ENCODE measurements at regions not wholly inside any gene's neighbourhood (a gene's known extent, or its start where the extent isn't known, plus 50 kb on each side); places are given as distances from the start of the nearest gene placed in this dataset.

- Histone ChIP-seq H3K4me3 (ENCODE audit: low read length) (no peak overlapping the region), H3K27me3 (ENCODE audit: insufficient read depth, low read length) (no peaks in the 10 kb centered on the region), H3K4me1 (ENCODE audit: insufficient read depth, low read length) (no peaks in the 10 kb centered on the region), H3K9me3 (ENCODE audit: low read depth, low read length) (no peaks in the 10 kb centered on the region)
Observed at GRCh38 chr15:25179673-25180511, 225.1 kb downstream of the SNRPN start.

- H3K9me3 ChIP-seq (ENCODE audit: low read depth, low read length), result no peaks in the 10 kb centered on the region
Observed at GRCh38 chr15:25180606-25181292, 226.0 kb downstream of the SNRPN start.

DNA sequence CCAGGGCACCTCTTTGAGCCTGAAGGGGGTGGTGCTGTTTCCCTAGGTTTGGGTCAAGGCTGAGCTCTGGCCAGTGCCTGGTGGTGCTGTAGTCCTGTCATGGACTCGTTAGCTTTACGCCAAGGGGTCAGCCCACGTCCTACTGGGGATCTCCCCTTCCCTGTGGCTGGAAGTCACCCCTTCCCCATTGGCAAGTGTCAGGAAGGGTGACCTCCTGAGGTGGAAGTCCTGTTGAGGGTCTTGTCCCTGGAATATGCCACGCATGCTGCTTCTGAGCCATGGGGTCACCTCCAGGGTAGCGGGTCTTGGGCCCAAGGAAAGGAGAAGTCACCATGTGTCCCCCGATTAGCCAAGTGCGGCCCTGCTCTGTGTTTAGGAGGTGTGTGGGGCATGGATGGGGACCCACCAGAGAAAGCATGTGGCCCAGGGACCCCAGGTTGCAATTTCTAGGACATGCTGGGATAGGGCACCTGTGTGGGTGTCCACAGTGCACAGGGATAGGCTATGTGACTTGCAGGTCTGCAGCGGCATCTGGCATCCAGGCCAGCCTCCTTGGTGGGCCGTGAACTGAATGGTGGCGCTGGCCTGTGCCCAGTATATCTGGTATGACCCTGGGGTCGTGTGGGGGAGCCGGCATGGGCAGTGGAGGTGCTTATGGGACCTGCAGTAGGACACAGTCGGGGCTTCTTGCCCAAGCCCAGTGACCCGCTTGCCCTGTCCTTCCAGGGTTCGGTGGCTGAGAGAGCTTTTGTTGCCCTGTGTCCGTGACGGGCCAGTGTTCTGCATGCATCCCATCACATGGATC lies 226.7 kb downstream of the SNRPN start:
- H3K4me1 ChIP-seq (ENCODE audit: insufficient read depth, low read length), result no peaks in the 10 kb centered on the region
- no peak overlapping the region for H3K4me3 ChIP-seq (ENCODE audit: low read length)
- no peaks in the 10 kb centered on the region for H3K27me3 ChIP-seq (ENCODE audit: insufficient read depth, low read length)
- H3K9me3 ChIP-seq (ENCODE audit: low read depth, low read length), result no peaks in the 10 kb centered on the region

More at GRCh38 chr15:25180606-25181292, 226.0 kb downstream of the SNRPN start:
- Histone ChIP-seq H3K4me3 (ENCODE audit: low read length) (no peak overlapping the region), H3K27me3 (ENCODE audit: insufficient read depth, low read length) (no peaks in the 10 kb centered on the region), H3K4me1 (ENCODE audit: insufficient read depth, low read length) (no peaks in the 10 kb centered on the region)

GRCh38 chr15:25182098-25182478 lies 227.3 kb downstream of the SNRPN start:
- Histone ChIP-seq H3K27me3 (ENCODE audit: insufficient read depth, low read length) (no peaks in the 10 kb centered on the region), H3K9me3 (ENCODE audit: low read depth, low read length) (no peaks in the 10 kb centered on the region), H3K4me1 (ENCODE audit: insufficient read depth, low read length) (no peaks in the 10 kb centered on the region), H3K4me3 (ENCODE audit: low read length) (no peak overlapping the region)

- H3K9me3 ChIP-seq (ENCODE audit: low read depth, low read length), result no peaks in the 10 kb centered on the region
- no peaks in the 10 kb centered on the region for H3K27me3 ChIP-seq (ENCODE audit: insufficient read depth, low read length)
- no peak overlapping the region for H3K4me3 ChIP-seq (ENCODE audit: low read length)
- no peaks in the 10 kb centered on the region for H3K4me1 ChIP-seq (ENCODE audit: insufficient read depth, low read length)
Observed at GRCh38 chr15:25182736-25183445, 228.1 kb downstream of the SNRPN start.

- Histone ChIP-seq H3K4me1 (ENCODE audit: insufficient read depth, low read length) (no peaks in the 10 kb centered on the region), H3K9me3 (ENCODE audit: low read depth, low read length) (no peaks in the 10 kb centered on the region), H3K27me3 (ENCODE audit: insufficient read depth, low read length) (no peaks in the 10 kb centered on the region), H3K4me3 (ENCODE audit: low read length) (no peak overlapping the region)
Observed at GRCh38 chr15:25183581-25184251, 228.9 kb downstream of the SNRPN start.

DNA sequence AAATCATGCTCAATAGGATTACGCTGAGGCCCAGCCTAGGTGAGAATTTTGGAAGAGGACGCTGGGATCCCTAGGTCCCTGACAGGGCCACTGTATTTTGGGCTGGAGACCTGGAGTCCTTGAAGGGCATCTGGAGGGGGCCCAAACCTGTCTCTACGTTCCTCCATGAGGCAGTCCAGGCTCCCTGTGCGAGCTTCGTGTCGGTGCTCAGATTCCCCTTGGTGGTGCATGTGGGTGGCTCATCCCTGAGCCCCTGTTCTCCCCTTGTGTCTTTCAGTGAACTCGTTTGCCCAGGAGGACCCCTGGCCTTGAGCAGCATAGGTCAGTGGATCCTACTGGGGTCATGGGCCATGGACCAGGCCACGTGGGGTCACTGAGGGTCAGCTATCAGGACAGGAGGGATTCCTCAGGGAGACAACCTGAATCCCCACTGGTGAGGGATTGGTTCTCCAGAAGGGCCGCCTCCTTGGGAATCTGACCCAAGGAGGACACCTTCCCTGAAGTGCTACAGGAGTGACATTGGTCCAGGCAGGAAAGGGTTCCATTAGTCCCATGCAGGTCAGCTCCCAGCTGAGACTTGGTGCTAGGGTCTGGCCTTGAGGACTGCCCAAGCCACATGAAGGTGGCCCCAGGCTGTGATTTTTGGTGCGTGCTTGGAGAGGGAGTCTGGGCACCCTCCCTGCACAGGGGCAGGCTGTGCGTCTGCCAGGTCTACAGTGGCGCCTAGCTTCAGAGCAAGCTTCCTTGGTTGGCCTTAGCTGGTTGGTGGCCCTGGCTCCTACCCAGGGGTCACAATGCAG lies 229.8 kb downstream of the SNRPN start:
- Histone ChIP-seq H3K4me1 (ENCODE audit: insufficient read depth, low read length) (no peaks in the 10 kb centered on the region), H3K9me3 (ENCODE audit: low read depth, low read length) (no peaks in the 10 kb centered on the region), H3K4me3 (ENCODE audit: low read length) (no peak overlapping the region), H3K27me3 (ENCODE audit: insufficient read depth, low read length) (no peaks in the 10 kb centered on the region)

- H3K4me1 ChIP-seq (ENCODE audit: insufficient read depth, low read length), result no peaks in the 10 kb centered on the region
- H3K9me3 ChIP-seq (ENCODE audit: low read depth, low read length), result no peaks in the 10 kb centered on the region
- no peaks in the 10 kb centered on the region for H3K27me3 ChIP-seq (ENCODE audit: insufficient read depth, low read length)
- H3K4me3 ChIP-seq (ENCODE audit: low read length), result no peak overlapping the region
Observed at GRCh38 chr15:25185156-25185710, 230.4 kb downstream of the SNRPN start.

- no peak overlapping the region for H3K4me3 ChIP-seq (ENCODE audit: low read length)
- no peaks in the 10 kb centered on the region for H3K9me3 ChIP-seq (ENCODE audit: low read depth, low read length)
- no peaks in the 10 kb centered on the region for H3K4me1 ChIP-seq (ENCODE audit: insufficient read depth, low read length)
- H3K27me3 ChIP-seq (ENCODE audit: insufficient read depth, low read length), result no peaks in the 10 kb centered on the region
Observed at GRCh38 chr15:25185791-25186190, 231.0 kb downstream of the SNRPN start.

- no peak overlapping the region for H3K4me3 ChIP-seq (ENCODE audit: low read length)
- no peaks in the 10 kb centered on the region for H3K27me3 ChIP-seq (ENCODE audit: insufficient read depth, low read length)
- no peaks in the 10 kb centered on the region for H3K4me1 ChIP-seq (ENCODE audit: insufficient read depth, low read length)
- H3K9me3 ChIP-seq (ENCODE audit: low read depth, low read length), result no peaks in the 10 kb centered on the region
Observed at GRCh38 chr15:25186411-25186810, 231.6 kb downstream of the SNRPN start.

DNA sequence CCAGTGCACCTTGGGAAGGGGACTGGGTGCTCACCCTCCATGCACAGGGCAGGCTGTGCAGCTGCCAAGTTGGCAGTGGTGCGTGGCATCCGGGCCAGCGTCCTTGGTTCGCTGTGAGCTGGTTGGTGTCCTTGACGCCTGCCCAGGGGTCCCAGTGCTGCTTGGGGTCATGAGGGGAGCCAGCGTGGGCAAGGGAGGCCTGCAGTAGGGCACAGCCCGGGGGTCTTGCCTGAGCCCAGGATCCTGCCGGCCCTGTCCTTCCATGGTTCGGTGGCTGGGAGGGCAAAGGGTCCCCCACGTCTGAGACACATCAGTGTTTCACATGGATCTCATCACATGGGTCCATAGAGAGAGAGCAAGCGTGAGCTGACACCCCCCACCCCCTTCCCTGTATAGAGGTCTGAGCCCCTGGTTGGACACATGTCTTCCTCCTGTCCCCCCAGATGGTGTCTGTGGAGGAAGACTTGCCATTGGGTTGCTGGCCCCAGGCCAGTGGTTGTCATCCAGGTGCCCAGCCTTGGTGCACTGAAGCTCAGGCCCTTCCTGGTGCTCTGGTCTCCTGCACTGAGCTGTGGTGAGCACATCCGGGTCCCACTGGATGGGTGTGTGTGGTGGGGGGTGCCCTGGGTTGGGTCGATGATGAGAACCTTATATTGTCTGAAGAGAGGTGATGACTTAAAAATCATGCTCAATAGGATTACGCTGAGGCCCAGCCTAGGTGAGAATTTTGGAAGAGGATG lies 232.3 kb downstream of the SNRPN start:
- Histone ChIP-seq H3K4me1 (ENCODE audit: insufficient read depth, low read length) (no peaks in the 10 kb centered on the region), H3K4me3 (ENCODE audit: low read length) (no peak overlapping the region), H3K9me3 (ENCODE audit: low read depth, low read length) (no peaks in the 10 kb centered on the region), H3K27me3 (ENCODE audit: insufficient read depth, low read length) (no peaks in the 10 kb centered on the region)

DNA sequence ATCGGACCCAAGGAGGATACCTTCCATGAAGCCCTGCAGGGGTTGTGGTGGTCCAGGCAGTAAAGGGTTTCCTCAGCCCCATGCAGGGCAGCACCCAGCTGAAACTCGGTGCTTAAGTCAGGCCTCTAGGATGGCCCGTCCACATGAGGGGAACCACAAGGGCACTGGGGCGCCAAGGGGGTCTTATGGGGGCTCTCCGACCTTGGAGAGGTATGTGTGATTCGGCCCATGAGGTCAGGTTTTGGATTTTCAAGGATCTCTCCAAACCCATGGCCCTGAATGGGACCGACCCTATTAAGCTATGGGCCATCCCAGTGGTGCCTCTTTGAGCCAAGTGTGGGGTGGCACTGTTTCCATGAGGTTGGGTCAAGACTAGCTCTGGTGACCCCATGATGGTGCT lies 233.3 kb downstream of the SNRPN start:
- no peaks in the 10 kb centered on the region for H3K4me1 ChIP-seq (ENCODE audit: insufficient read depth, low read length)
- H3K9me3 ChIP-seq (ENCODE audit: low read depth, low read length), result no peaks in the 10 kb centered on the region
- no peaks in the 10 kb centered on the region for H3K27me3 ChIP-seq (ENCODE audit: insufficient read depth, low read length)
- no peak overlapping the region for H3K4me3 ChIP-seq (ENCODE audit: low read length)

GRCh38 chr15:25188551-25189101 lies 233.8 kb downstream of the SNRPN start:
- H3K27me3 ChIP-seq (ENCODE audit: insufficient read depth, low read length), result no peaks in the 10 kb centered on the region
- no peaks in the 10 kb centered on the region for H3K9me3 ChIP-seq (ENCODE audit: low read depth, low read length)
- no peaks in the 10 kb centered on the region for H3K4me1 ChIP-seq (ENCODE audit: insufficient read depth, low read length)

More at GRCh38 chr15:25188551-25189101, 233.8 kb downstream of the SNRPN start:
- no peak overlapping the region for H3K4me3 ChIP-seq (ENCODE audit: low read length)

All from mononuclear cell (primary cell).